Muscle of back (tissue), 3 donors: ENCODE measurements at regions not wholly inside any gene's neighbourhood (a gene's known extent, or its start where the extent isn't known, plus 50 kb on each side); places are given as distances from the start of the nearest gene placed in this dataset.
A peak's percentile ranks its signal among the peaks of the same experiment; 100 is the strongest.
"Not testable (repeated sequence)": the region's sequence is repeated elsewhere in the genome, so short reads cannot be mapped to it uniquely, and the experiment has no call there.

Experiments used
- DNase-seq, 3 donors: peaks; one replicate each; pipeline versions ENCODE4 v3.0.0 to v3.0.0-alpha.2; 2013

GRCh38 chr4:66837279-66837922 lies 707.9 kb downstream of the CENPC start:
- DNase-seq = peak in 1 of 3 donors; percentile 6

GRCh38 chr4:66829310-66829709 lies 716.0 kb downstream of the CENPC start:
- DNase-seq = no peak

GRCh38 chr4:66820681-66821080 lies 724.6 kb downstream of the CENPC start:
- no peak for DNase-seq

- no peak for DNase-seq
Observed at GRCh38 chr4:66814277-66814676, 731.0 kb downstream of the CENPC start.

GRCh38 chr4:66805582-66805981 lies 739.7 kb downstream of the CENPC start:
- DNase-seq = no peak

- DNase-seq = no peak
Observed at GRCh38 chr4:66804979-66805378, 740.3 kb downstream of the CENPC start.

GRCh38 chr4:66797608-66798007 lies 747.7 kb downstream of the CENPC start:
- no peak for DNase-seq

- no peak for DNase-seq
Observed at GRCh38 chr4:66795724-66796123, 749.6 kb downstream of the CENPC start.

- DNase-seq = no peak
Observed at GRCh38 chr4:66794390-66795034, 750.8 kb downstream of the CENPC start.

GRCh38 chr4:66791686-66792085 lies 753.6 kb downstream of the CENPC start:
- no peak for DNase-seq

GRCh38 chr4:66785479-66785878 lies 759.8 kb downstream of the CENPC start:
- no peak for DNase-seq

GRCh38 chr4:66782751-66783150 lies 762.6 kb downstream of the CENPC start:
- DNase-seq = not testable (repeated sequence)

GRCh38 chr4:66777097-66777496 lies 768.2 kb downstream of the CENPC start:
- no peak for DNase-seq

GRCh38 chr4:66769441-66769840 lies 775.9 kb downstream of the CENPC start:
- no peak for DNase-seq

- no peak for DNase-seq
Observed at GRCh38 chr4:66767442-66767841, 777.9 kb downstream of the CENPC start.

- no peak for DNase-seq
Observed at GRCh38 chr4:66766557-66766956, 778.7 kb downstream of the CENPC start.

GRCh38 chr4:66750273-66750672 lies 795.0 kb downstream of the CENPC start:
- DNase-seq = no peak

- DNase-seq = not testable (repeated sequence)
Observed at GRCh38 chr4:66746918-66747317, 798.4 kb downstream of the CENPC start.

- DNase-seq = no peak
Observed at GRCh38 chr4:66741081-66741480, 804.2 kb downstream of the CENPC start.

GRCh38 chr4:66736606-66737005 lies 808.7 kb downstream of the CENPC start:
- no peak for DNase-seq

- DNase-seq = peak in 2 of 3 donors; percentile 3 to 32
Observed at GRCh38 chr4:66728280-66728679, 817.0 kb downstream of the CENPC start.

- not testable (repeated sequence) for DNase-seq
Observed at GRCh38 chr4:66712301-66712921, 832.9 kb downstream of the CENPC start.

- DNase-seq = no peak
Observed at GRCh38 chr4:66704243-66704642, 841.1 kb downstream of the CENPC start.
